RWPE1 (cell line): ENCODE measurements at regions not wholly inside any gene's neighbourhood (a gene's known extent, or its start where the extent isn't known, plus 50 kb on each side); places are given as distances from the start of the nearest gene placed in this dataset.

ENCODE experiments used
- CTCF ChIA-PET: fragments of 350-600 bp; sonication (Branson Sonifier 250); formaldehyde crosslinking; extraction: SDS; loops from one replicate; lab custom pipeline; 2021; lab: Yijun Ruan, JAX
- POLR2A ChIA-PET: fragments of 400-600 bp; formaldehyde crosslinking; extraction: SDS; loops from one replicate; lab custom pipeline; 2020; ENCODE audit warnings: antibody characterized with exemption; ENCODE audit not compliant: low non-redundant PET; lab: Yijun Ruan, JAX
- DNase-seq: peaks from one replicate; pipeline ENCODE4 v3.0.0; 2012; ENCODE audit warnings: low spot score
- H3K27ac ChIP-seq: fragments of 450-650 bp; 2 replicates; pipeline ENCODE4 v1.5.1; 2017
- TF ChIP-seq, protein P1 (sequence below): fragments of 450-650 bp; conservative IDR thresholded peaks from 2 replicates; pipeline ENCODE4 v1.5.1; 2017; ENCODE audit warnings: low read depth, mild to moderate bottlenecking

DNA sequence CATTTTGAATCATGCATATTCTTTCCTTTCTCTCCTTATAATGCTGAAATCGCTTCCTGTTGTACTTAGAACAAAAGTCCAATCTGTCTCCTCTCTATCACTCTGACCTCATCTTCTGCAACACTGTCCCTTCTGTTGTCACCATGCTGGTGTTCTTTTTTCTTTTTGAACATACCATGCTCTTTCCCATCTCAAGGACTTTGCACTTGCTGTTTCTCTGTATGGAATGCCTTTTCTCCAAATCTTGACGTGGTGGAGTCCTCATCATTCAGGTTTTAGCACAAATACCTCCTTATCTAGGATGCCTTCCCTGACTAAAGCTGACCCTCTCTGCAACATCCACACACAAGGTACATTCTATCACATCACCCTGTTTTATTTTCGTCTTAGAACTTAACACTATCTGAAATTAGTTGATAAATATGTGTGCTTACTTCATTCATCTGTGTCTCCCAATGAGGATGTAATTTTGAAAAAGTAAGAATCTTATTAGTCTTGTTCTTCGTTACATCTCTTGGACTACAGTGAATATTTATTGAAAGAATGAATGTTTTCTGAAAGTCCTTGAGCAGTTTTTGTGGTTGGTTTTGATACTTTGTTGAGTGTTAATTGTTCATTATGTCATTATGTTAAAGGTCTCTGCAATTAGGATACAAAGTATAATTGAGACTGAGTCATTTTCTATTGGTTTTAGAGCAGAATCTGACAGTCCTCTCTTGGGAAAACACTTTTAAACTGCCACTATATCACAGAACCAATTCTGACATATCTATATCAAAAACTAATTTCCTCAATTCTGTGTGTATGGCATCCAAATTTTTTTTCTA lies 145.3 kb upstream of the RASA1 start:
- ChIA-PET CTCF (no interaction called here), POLR2A (no interaction called here)
- TF ChIP-seq, protein P1, sequence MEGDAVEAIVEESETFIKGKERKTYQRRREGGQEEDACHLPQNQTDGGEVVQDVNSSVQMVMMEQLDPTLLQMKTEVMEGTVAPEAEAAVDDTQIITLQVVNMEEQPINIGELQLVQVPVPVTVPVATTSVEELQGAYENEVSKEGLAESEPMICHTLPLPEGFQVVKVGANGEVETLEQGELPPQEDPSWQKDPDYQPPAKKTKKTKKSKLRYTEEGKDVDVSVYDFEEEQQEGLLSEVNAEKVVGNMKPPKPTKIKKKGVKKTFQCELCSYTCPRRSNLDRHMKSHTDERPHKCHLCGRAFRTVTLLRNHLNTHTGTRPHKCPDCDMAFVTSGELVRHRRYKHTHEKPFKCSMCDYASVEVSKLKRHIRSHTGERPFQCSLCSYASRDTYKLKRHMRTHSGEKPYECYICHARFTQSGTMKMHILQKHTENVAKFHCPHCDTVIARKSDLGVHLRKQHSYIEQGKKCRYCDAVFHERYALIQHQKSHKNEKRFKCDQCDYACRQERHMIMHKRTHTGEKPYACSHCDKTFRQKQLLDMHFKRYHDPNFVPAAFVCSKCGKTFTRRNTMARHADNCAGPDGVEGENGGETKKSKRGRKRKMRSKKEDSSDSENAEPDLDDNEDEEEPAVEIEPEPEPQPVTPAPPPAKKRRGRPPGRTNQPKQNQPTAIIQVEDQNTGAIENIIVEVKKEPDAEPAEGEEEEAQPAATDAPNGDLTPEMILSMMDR = no peak
- H3K27ac ChIP-seq = no peak overlapping the region
- DNase-seq = no peak

DNA sequence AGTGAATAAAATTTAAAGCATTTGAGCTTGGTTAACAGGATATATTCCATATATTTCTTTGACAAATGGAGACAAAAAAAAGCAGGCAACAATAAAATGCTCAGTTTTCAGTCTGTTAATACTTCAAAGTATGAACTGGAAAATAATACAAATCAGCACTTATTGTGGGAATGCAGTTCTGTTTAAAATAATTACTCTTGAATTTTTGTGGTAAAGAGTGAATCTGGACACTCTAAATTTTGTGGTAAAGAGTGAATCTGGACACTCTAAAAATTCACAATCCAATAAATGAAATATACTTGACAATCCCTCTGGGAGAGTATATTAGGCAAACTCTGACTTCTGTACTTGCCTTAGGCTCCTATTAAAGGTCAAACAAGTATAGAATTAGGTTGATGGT lies 141.9 kb upstream of the RASA1 start:
- ChIA-PET POLR2A (no interaction called here), CTCF (interaction anchor here (0.6 kb wide), 1 partner anchor 25 kb away, joined by 3 read pairs; no protein-coding TSS in a partner anchor)
- no peak for DNase-seq
- H3K27ac ChIP-seq = no peak overlapping the region
- TF ChIP-seq, protein P1 = no peak

GRCh38 chr5:87126869-87127268 lies 140.8 kb upstream of the RASA1 start:
- ChIA-PET CTCF (interaction anchor here (0.7 kb wide), 1 partner anchor 54 kb away, joined by 3 read pairs; no protein-coding TSS in a partner anchor), POLR2A (no interaction called here)
- no peak overlapping the region for H3K27ac ChIP-seq
- no peak for DNase-seq
- TF ChIP-seq, protein P1 = no peak

DNA sequence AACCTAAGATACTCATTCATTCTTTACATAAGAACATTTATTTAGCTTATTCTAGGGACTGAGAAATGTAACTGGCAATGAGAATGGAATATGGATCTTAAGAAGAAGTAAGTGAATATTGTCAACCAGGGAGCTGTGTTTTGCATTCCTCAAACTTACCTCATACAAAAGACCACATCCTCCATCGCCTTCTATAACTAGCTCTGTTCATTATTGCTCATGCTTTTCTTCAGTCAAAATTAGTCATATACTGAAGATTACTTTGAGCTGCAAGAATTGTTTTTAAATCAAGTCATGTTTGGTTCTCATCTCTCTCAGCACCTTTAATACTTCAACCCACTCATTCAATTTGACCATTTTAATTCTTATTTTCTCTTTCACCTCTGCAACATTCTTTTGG lies 140.3 kb upstream of the RASA1 start:
- peak; percentile 30 for DNase-seq
- TF ChIP-seq, protein P1 = no peak
- no peak overlapping the region for H3K27ac ChIP-seq
- POLR2A ChIA-PET = no interaction called here
- CTCF ChIA-PET = no interaction called here

- ChIA-PET POLR2A (no interaction called here), CTCF (interaction anchor here (0.6 to 0.8 kb wide), 2 partner anchors 23 to 35 kb away, joined by 3 read pairs; no protein-coding TSS in a partner anchor)
- TF ChIP-seq, protein P1 = no peak
- peak; percentile 36 for DNase-seq
- H3K27ac ChIP-seq = no peak overlapping the region
Measured at GRCh38 chr5:87127956-87128687, 139.6 kb upstream of the RASA1 start.

DNA sequence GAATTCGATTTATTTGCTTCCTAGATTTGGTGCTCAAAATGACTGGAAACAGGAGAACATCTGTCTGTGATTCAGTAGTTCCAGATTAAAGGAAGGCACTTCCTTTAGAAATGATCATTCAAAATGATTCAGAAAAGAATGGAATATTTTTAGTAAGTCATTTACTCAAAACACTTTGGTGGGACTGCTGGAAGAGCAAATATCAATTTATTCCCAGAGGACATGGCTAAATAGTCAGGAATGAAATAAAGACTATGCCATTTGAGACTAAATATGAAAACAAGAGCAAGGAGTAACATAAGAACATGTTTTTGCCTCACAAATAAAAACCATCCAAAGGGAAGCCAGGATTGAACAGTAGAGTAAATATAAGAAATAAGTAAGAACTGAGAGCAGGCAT lies 138.6 kb upstream of the RASA1 start:
- CTCF ChIA-PET = interaction anchor here (0.8 kb wide), 1 partner anchor 22 kb away, joined by 3 read pairs; no protein-coding TSS in a partner anchor
- POLR2A ChIA-PET = no interaction called here
- H3K27ac ChIP-seq = no peak overlapping the region
- no peak for DNase-seq
- TF ChIP-seq, protein P1 = no peak
